ENCODE measurements at regions not wholly inside any gene's neighbourhood (a gene's known extent, or its start where the extent isn't known, plus 50 kb on each side); places are given as distances from the start of the nearest gene placed in this dataset.

DNA sequence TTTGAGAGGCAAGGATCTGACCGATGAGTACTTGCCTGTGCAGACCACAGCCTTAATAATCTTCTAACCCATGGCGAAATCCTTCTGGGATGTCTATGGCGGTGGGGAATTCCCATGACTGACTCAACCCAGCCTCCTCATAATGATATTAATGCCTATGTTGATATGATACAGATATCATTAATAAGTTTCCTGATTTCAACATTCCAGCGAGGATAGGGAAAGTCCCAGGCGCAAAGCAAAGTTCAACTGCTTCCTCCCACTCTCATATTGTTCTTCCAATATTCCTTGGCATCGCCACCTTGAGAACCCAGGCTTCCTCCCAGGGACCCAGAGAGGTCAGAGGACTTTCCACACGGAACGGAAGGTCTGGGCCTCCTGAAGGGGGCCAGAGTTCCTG, 110.3 kb upstream of the TMEM45B start:
- Histone ChIP-seq H3K4me3 (no peak overlapping the region), H3K9ac (ENCODE audit: insufficient read depth in 1 of 2, low read length in 2 of 2) (no peak overlapping the region), H3K9me3 (ENCODE audit: control insufficient read depth in 4 of 4, insufficient read depth in 3 of 4, low read length in 3 of 4) (peaks cover 0 to 1% (median 0%) of the 10 kb centered on the region in 4 donors), H3K36me3 (ENCODE audit: control insufficient read depth in 4 of 4, insufficient read depth in 4 of 4, low read length in 4 of 4) (no peaks in the 10 kb centered on the region), H3K27ac (ENCODE audit: low read depth in 1 of 2, low read length in 1 of 2) (no peak overlapping the region), H3K4me1 (ENCODE audit: control insufficient read depth in 5 of 5, insufficient read depth in 5 of 5, low read length in 5 of 5) (peaks cover 0 to 16% (median 0%) of the 10 kb centered on the region in 5 donors), H3K27me3 (ENCODE audit: control insufficient read depth in 3 of 3, insufficient read depth in 3 of 3, low read length in 2 of 3) (no peaks in the 10 kb centered on the region)
- 69 to 82% methylated on average over 8 of the region's 8 CpGs for WGBS, 2 donors
- TF ChIP-seq, protein P1, sequence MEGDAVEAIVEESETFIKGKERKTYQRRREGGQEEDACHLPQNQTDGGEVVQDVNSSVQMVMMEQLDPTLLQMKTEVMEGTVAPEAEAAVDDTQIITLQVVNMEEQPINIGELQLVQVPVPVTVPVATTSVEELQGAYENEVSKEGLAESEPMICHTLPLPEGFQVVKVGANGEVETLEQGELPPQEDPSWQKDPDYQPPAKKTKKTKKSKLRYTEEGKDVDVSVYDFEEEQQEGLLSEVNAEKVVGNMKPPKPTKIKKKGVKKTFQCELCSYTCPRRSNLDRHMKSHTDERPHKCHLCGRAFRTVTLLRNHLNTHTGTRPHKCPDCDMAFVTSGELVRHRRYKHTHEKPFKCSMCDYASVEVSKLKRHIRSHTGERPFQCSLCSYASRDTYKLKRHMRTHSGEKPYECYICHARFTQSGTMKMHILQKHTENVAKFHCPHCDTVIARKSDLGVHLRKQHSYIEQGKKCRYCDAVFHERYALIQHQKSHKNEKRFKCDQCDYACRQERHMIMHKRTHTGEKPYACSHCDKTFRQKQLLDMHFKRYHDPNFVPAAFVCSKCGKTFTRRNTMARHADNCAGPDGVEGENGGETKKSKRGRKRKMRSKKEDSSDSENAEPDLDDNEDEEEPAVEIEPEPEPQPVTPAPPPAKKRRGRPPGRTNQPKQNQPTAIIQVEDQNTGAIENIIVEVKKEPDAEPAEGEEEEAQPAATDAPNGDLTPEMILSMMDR (IDR thresholded peaks at IDR 0.05; ENCODE audit: control extremely low read depth, extremely low read depth): no peak
- ATAC-seq (ENCODE audit: insufficient read depth, low FRiP score): no peak
- DNase-seq: no peak

DNA sequence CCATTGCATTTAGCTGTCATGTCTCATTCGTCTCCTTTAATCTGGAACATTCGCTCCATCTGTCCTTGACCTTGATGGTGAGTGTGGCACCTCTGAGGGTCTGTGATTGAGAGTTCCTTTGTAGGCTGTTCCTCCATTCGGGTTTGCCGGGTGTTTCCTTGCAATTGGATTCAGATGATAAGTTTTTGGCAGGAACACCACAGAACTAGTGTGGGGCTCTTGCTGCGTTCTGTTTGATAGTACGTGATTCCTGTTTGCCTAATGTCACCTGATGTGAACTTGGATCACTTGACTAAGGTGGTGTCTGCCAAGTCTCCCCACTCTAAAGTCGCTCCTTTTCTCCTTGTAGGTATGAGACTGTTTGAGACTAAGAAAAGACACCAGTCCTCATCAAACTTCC, 109.7 kb upstream of the TMEM45B start:
- WGBS, 2 donors: 58 to 81% methylated on average over 7 of the region's 7 CpGs
- Histone ChIP-seq H3K27ac (ENCODE audit: low read depth in 1 of 2, low read length in 1 of 2) (no peak overlapping the region), H3K9me3 (ENCODE audit: control insufficient read depth in 4 of 4, insufficient read depth in 3 of 4, low read length in 3 of 4) (peaks cover 0 to 1% (median 0%) of the 10 kb centered on the region in 4 donors), H3K4me3 (no peak overlapping the region), H3K4me1 (ENCODE audit: control insufficient read depth in 5 of 5, insufficient read depth in 5 of 5, low read length in 5 of 5) (peaks cover 0 to 16% (median 0%) of the 10 kb centered on the region in 5 donors), H3K27me3 (ENCODE audit: control insufficient read depth in 3 of 3, insufficient read depth in 3 of 3, low read length in 2 of 3) (no peaks in the 10 kb centered on the region), H3K36me3 (ENCODE audit: control insufficient read depth in 4 of 4, insufficient read depth in 4 of 4, low read length in 4 of 4) (no peaks in the 10 kb centered on the region), H3K9ac (ENCODE audit: insufficient read depth in 1 of 2, low read length in 2 of 2) (no peak overlapping the region)
- ATAC-seq (ENCODE audit: insufficient read depth, low FRiP score): no peak
- TF ChIP-seq, protein P1 (IDR thresholded peaks at IDR 0.05; ENCODE audit: control extremely low read depth, extremely low read depth): no peak
- no peak for DNase-seq

DNA sequence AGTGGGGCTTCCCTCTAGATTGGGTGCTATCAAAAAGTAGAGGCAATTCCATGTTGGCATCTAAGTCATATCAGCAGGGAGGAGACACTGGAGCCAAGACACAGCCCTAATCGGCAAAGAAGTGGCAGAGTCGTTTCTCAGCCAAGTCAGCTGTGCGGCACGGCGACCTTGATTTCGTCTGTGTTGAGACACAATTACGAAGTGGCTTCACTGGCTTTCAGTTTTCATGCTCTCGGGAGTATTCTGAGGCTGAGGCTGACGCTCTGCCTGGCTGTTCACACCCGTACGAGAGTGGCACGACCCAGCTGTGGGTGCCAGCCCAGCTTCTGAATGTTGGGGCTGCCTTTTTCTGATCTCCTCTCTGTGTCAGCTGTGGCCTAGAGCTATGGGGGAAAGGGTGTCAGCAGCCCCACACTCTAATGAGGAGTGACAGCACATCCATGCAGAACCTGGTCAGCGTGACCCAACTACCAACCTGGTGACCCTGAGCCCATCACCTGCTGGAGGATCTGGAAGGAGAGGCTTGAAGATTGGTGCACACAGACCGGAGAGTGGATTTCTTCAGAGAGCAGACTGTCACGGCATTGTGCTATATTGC, 105.7 kb upstream of the TMEM45B start:
- Histone ChIP-seq H3K9ac (ENCODE audit: insufficient read depth in 1 of 2, low read length in 2 of 2) (no peak overlapping the region), H3K4me3 (no peak overlapping the region), H3K9me3 (ENCODE audit: control insufficient read depth in 4 of 4, insufficient read depth in 3 of 4, low read length in 3 of 4) (no peaks in the 10 kb centered on the region), H3K27me3 (ENCODE audit: control insufficient read depth in 3 of 3, insufficient read depth in 3 of 3, low read length in 2 of 3) (no peaks in the 10 kb centered on the region), H3K27ac (ENCODE audit: low read depth in 1 of 2, low read length in 1 of 2) (no peak overlapping the region), H3K4me1 (ENCODE audit: control insufficient read depth in 5 of 5, insufficient read depth in 5 of 5, low read length in 5 of 5) (no peaks in the 10 kb centered on the region), H3K36me3 (ENCODE audit: control insufficient read depth in 4 of 4, insufficient read depth in 4 of 4, low read length in 4 of 4) (no peaks in the 10 kb centered on the region)
- 87 to 93% methylated on average over 15 of the region's 15 CpGs for WGBS, 2 donors
- no peak for ATAC-seq (ENCODE audit: insufficient read depth, low FRiP score)
- no peak for DNase-seq
- TF ChIP-seq, protein P1 (IDR thresholded peaks at IDR 0.05; ENCODE audit: control extremely low read depth, extremely low read depth): no peak

DNA sequence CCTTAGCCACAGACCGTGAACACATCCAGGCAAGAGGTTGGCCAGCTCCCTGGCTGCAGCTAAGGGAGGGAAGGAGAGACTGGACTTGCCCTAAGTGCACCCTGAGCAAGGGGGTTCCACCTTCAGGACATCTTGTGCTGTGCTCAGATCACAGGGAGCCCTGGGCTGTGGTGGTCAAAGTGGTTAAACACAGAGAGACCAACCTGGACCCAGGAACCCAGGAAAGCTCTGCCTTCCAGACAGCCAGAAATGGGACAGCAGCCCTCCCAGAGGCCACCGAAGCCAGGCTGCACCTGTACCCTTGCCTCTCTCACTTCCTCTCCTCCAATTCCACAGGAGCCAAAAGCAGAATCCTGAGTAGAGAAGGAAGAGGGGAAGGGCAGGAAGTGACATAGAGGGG, 105.2 kb upstream of the TMEM45B start:
- H3K4me1 ChIP-seq (ENCODE audit: control insufficient read depth in 5 of 5, insufficient read depth in 5 of 5, low read length in 5 of 5): no peaks in the 10 kb centered on the region
- H3K27ac ChIP-seq (ENCODE audit: low read depth in 1 of 2, low read length in 1 of 2): no peak overlapping the region

More for the DNA sequence above, 105.2 kb upstream of the TMEM45B start:
- WGBS, 2 donors: 74 to 77% methylated on average over 2 of the region's 2 CpGs
- DNase-seq (no peak), ATAC-seq (ENCODE audit: insufficient read depth, low FRiP score) (no peak)
- Histone ChIP-seq H3K4me3 (no peak overlapping the region), H3K27me3 (ENCODE audit: control insufficient read depth in 3 of 3, insufficient read depth in 3 of 3, low read length in 2 of 3) (no peaks in the 10 kb centered on the region), H3K36me3 (ENCODE audit: control insufficient read depth in 4 of 4, insufficient read depth in 4 of 4, low read length in 4 of 4) (no peaks in the 10 kb centered on the region), H3K9ac (ENCODE audit: insufficient read depth in 1 of 2, low read length in 2 of 2) (no peak overlapping the region), H3K9me3 (ENCODE audit: control insufficient read depth in 4 of 4, insufficient read depth in 3 of 4, low read length in 3 of 4) (no peaks in the 10 kb centered on the region)
- TF ChIP-seq, protein P1 (IDR thresholded peaks at IDR 0.05; ENCODE audit: control extremely low read depth, extremely low read depth): no peak
